Panc1 (cell line): ENCODE measurements at regions not wholly inside any gene's neighbourhood (a gene's known extent, or its start where the extent isn't known, plus 50 kb on each side); places are given as distances from the start of the nearest gene placed in this dataset.

ENCODE experiments used
- ATAC-seq: fragments of 200-7000 bp; cut with Tn5 transposase; 2 replicates; pipeline ENCODE4 v1.9.1; 2020; ENCODE audit warnings: mild to moderate bottlenecking, moderate library complexity
- BruUV-seq: library from RNA; stranded (reverse); fragments of 400-500 nt; replicated peaks from 2 replicates; lab custom pipeline; 2021; lab: Mats Ljungman, UMichigan
- CTCF ChIA-PET: fragments of 300-600 bp; sonication (Branson Sonifier 250); formaldehyde crosslinking; loops from one replicate; lab custom pipeline; 2022; ENCODE audit warnings: antibody characterized with exemption; lab: Charles Lee
- POLR2A ChIA-PET: fragments of 300-600 bp; sonication (Branson Sonifier 250); formaldehyde crosslinking; loops from one replicate; lab custom pipeline; 2022; ENCODE audit warnings: antibody characterized with exemption; lab: Charles Lee
- DNase-seq: peaks from one replicate; pipeline ENCODE4 v3.0.0-alpha.2; 2010; ENCODE audit warnings: low read depth, low spot score
- H3K27ac ChIP-seq: 2 replicates; pipeline ENCODE4 v1.5.1; 2011; ENCODE audit warnings: mild to moderate bottlenecking, low read length, inconsistent platforms
- H3K27me3 ChIP-seq: fragments of 200-500 bp; sonication (Bioruptor generic); 2 replicates; pipeline ENCODE4 v1.6.0; 2014; ENCODE audit warnings: low read length, inconsistent platforms; ENCODE audit not compliant: control insufficient read depth, insufficient read depth
- H3K36me3 ChIP-seq: fragments of 200-500 bp; sonication (Bioruptor generic); 2 replicates; pipeline ENCODE4 v1.5.1; 2014; ENCODE audit warnings: inconsistent platforms, mild to moderate bottlenecking, low read length, moderate library complexity; ENCODE audit not compliant: control insufficient read depth, insufficient read depth
- H3K4me1 ChIP-seq: 2 replicates; pipeline ENCODE4 v1.5.1; 2011; ENCODE audit warnings: inconsistent platforms, mild to moderate bottlenecking, low read length, moderate library complexity; ENCODE audit not compliant: control insufficient read depth, insufficient read depth
- H3K4me3 ChIP-seq, 2 experiments: 2 replicates each; pipeline ENCODE4 v1.5.1; 2011 to 2012; ENCODE audit warnings: low read depth in 2 of 2, low read length in 2 of 2, mild to moderate bottlenecking in 2 of 2, inconsistent platforms in 1 of 2, moderate library complexity in 1 of 2
- H3K9me3 ChIP-seq: fragments of 200-500 bp; sonication (Bioruptor generic); 2 replicates; pipeline ENCODE4 v1.5.1; 2014; ENCODE audit warnings: low read depth, mild to moderate bottlenecking, inconsistent platforms, low read length, moderate library complexity; ENCODE audit not compliant: control insufficient read depth, insufficient read depth
- CTCF ChIP-seq: fragments of 450-650 bp; IDR thresholded peaks from 2 replicates; pipeline ENCODE4 v1.5.1; 2017; ENCODE audit warnings: mild to moderate bottlenecking
- REST ChIP-seq, 2 experiments: IDR thresholded peaks; 2 replicates each; pipeline ENCODE4 v1.6.1; 2011 to 2012; ENCODE audit warnings: low read depth in 2 of 2, control low read depth in 1 of 2, low read length in 1 of 2, mild to moderate bottlenecking in 1 of 2, moderate library complexity in 1 of 2; ENCODE audit not compliant: insufficient read depth in 1 of 2
- SIN3A ChIP-seq: IDR thresholded peaks from 2 replicates; pipeline ENCODE4 v1.6.1; 2012; ENCODE audit warnings: low read depth, mild to moderate bottlenecking, low read length, moderate library complexity, borderline replicate concordance; ENCODE audit not compliant: insufficient read depth
- TCF7L2 ChIP-seq: IDR thresholded peaks from 2 replicates; pipeline ENCODE4 v1.6.1; 2011; ENCODE audit warnings: mild to moderate bottlenecking, low read depth, low read length, inconsistent platforms
- in situ Hi-C: cut with HindIII; loops from 2 replicates; pipeline ENCODE4 v1.10.0; 2016; ENCODE audit warnings: low sequenced_read_pairs, low pct_unique_long_range_greater_than_20kb
- intact Hi-C: fragments of 100-400 bp; cut with micrococcal nuclease; formaldehyde crosslinking; loops from one replicate; pipeline ENCODE4 v1.10.0; 2022; ENCODE audit not compliant: unreplicated experiment

- TF ChIP-seq CTCF (peak; percentile 21; the same call in 1 of the 2 replicates), SIN3A (no peak)
- in situ Hi-C loops (no loop called here), intact Hi-C loops (no loop called here)
- ATAC-seq (no peak; the same call in 1 of the 2 replicates), DNase-seq (no peak)
- BruUV-seq: no TSS peak
- H3K4me3 ChIP-seq: no peak overlapping the region
- no peaks in the 10 kb centered on the region for H3K4me1 ChIP-seq
- peaks cover 4% of the 10 kb centered on the region; the same call in 1 of the 2 replicates for H3K9me3 ChIP-seq
- POLR2A ChIA-PET: interaction anchor here (0.7 kb wide), 1 partner anchor 545 kb away, joined by 4 read pairs; no protein-coding TSS in a partner anchor
- no peak overlapping the region for H3K27ac ChIP-seq
- CTCF ChIA-PET: interaction anchor here (0.6 to 0.8 kb wide), 3 partner anchors 167 to 552 kb away, joined by 3 to 4 read pairs (median 3); partner anchors contain the start of gene HLX
- no peaks in the 10 kb centered on the region for H3K36me3 ChIP-seq
- no peaks in the 10 kb centered on the region for H3K27me3 ChIP-seq
Measured at GRCh38 chr1:221431068-221431651, 310.7 kb downstream of the DUSP10 start.

DNA sequence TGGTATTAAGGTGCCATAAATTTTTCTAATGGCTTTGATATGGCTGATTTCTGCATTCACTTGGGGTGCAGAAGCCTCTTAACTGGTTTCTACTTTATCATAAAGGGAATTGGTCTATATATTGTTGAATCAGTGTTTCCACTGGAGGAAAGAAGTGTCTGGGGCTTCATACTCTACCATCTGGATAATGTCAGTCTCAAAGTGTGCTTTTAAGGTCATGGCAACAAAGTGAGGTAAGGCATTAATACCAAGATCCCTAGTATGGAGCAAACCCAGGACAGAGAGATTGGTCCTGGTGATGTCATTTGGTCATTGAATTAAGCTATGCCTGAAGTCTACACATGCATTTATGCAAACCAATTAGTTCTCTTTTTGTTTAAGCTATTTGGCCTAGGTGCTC lies 309.9 kb downstream of the DUSP10 start:
- no peaks in the 10 kb centered on the region for H3K27me3 ChIP-seq
- POLR2A ChIA-PET: no interaction called here
- DNase-seq (no peak), ATAC-seq (no peak)
- no peak overlapping the region for H3K27ac ChIP-seq
- intact Hi-C loops: no loop called here
- H3K4me3 ChIP-seq: no peak overlapping the region
- BruUV-seq: no TSS peak
- H3K4me1 ChIP-seq: no peaks in the 10 kb centered on the region
- H3K9me3 ChIP-seq: peaks cover 4% of the 10 kb centered on the region; the same call in 1 of the 2 replicates
- CTCF ChIA-PET: interaction anchor here (0.6 to 0.8 kb wide), 3 partner anchors 16 to 553 kb away, joined by 3 read pairs; partner anchors contain the start of gene HLX
- in situ Hi-C loops: no loop called here
- H3K36me3 ChIP-seq: no peaks in the 10 kb centered on the region
- TF ChIP-seq TCF7L2 (no peak), SIN3A (no peak), REST (IDR thresholded peaks at IDR 0.05; ENCODE audit: insufficient read depth in 1 of 2, low read depth in 2 of 2, low read length in 1 of 2) (no peak)

- Histone ChIP-seq H3K27ac (no peak overlapping the region), H3K4me1 (no peaks in the 10 kb centered on the region; the same call in 1 of the 2 replicates), H3K4me3 (no peak overlapping the region), H3K27me3 (no peaks in the 10 kb centered on the region), H3K36me3 (no peaks in the 10 kb centered on the region), H3K9me3 (no peaks in the 10 kb centered on the region)
- TF ChIP-seq CTCF (peak; percentile 88), REST (IDR thresholded peaks at IDR 0.05; ENCODE audit: insufficient read depth in 1 of 2, low read depth in 2 of 2, low read length in 1 of 2) (no peak)
- ChIA-PET POLR2A (no interaction called here), CTCF (interaction anchor here (0.6 to 2.7 kb wide), 5 partner anchors 13 to 1172 kb away, joined by 3 to 13 read pairs (median 4); no protein-coding TSS in a partner anchor)
- DNase-seq (no peak), ATAC-seq (no peak)
- no TSS peak for BruUV-seq
- in situ Hi-C loops: no loop called here
- intact Hi-C loops: loop anchor here (2.0 to 5.0 kb wide), 3 partner anchors 173 to 625 kb away; no protein-coding TSS in a partner anchor
Measured at GRCh38 chr1:221435504-221435904, 306.4 kb downstream of the DUSP10 start.
